ENCODE measurements at regions not wholly inside any gene's neighbourhood (a gene's known extent, or its start where the extent isn't known, plus 50 kb on each side); places are given as distances from the start of the nearest gene placed in this dataset.

DNA sequence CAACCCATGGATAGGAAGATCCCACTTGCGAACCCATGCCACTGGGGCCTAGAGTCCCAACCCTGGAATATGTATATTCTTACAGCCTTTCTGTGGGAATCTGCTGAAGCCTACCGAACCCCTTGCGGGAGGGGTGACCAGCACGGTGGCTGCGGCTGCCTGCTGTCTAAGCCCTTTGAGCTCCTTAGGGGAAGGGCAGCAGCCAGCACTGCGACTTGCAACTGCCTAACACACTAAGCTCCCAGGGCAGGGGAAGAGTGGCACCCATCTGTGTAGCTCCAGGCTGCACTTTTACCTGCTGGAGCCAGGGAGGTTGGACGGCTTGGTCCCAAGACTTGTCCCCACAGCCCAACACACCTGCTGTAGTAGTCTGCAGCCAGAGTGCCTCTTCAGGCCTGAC is 1968.7 kb upstream of the FLRT2 start:
- TF ChIP-seq, protein P1, sequence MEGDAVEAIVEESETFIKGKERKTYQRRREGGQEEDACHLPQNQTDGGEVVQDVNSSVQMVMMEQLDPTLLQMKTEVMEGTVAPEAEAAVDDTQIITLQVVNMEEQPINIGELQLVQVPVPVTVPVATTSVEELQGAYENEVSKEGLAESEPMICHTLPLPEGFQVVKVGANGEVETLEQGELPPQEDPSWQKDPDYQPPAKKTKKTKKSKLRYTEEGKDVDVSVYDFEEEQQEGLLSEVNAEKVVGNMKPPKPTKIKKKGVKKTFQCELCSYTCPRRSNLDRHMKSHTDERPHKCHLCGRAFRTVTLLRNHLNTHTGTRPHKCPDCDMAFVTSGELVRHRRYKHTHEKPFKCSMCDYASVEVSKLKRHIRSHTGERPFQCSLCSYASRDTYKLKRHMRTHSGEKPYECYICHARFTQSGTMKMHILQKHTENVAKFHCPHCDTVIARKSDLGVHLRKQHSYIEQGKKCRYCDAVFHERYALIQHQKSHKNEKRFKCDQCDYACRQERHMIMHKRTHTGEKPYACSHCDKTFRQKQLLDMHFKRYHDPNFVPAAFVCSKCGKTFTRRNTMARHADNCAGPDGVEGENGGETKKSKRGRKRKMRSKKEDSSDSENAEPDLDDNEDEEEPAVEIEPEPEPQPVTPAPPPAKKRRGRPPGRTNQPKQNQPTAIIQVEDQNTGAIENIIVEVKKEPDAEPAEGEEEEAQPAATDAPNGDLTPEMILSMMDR (IDR thresholded peaks at IDR 0.05; ENCODE audit: low read depth, low read length) = no peak
- no peak for TF ChIP-seq POLR2A (IDR thresholded peaks at IDR 0.05; ENCODE audit: extremely low read depth, insufficient read length)
- TF ChIP-seq, protein P2, sequence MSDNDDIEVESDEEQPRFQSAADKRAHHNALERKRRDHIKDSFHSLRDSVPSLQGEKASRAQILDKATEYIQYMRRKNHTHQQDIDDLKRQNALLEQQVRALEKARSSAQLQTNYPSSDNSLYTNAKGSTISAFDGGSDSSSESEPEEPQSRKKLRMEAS (IDR thresholded peaks at IDR 0.05; ENCODE audit: low read depth, low read length) = no peak
- TF ChIP-seq MYC (IDR thresholded peaks at IDR 0.05; ENCODE audit: low read depth, low read length) = no peak

Data from NB4 (cell line).